ENCODE measurements at regions not wholly inside any gene's neighbourhood (a gene's known extent, or its start where the extent isn't known, plus 50 kb on each side); places are given as distances from the start of the nearest gene placed in this dataset.

GRCh38 chr1:208559597-208560329 is 315.6 kb upstream of the PLXNA2 start:
- no peak for TF ChIP-seq CTCF (IDR thresholded peaks at IDR 0.05)
- no peak for TF ChIP-seq ZFX (IDR thresholded peaks at IDR 0.05; ENCODE audit: borderline replicate concordance)
